Immature natural killer cell (primary cell): ENCODE measurements at regions not wholly inside any gene's neighbourhood (a gene's known extent, or its start where the extent isn't known, plus 50 kb on each side); places are given as distances from the start of the nearest gene placed in this dataset.

Source experiments
- DNase-seq, 3 donors: peaks; one replicate each; pipeline ENCODE4 v3.0.0; 2022; ENCODE audit warnings: mixed read lengths in 1 of 3
- H3K27ac Mint-ChIP-seq, 6 donors: one replicate each; pipeline ENCODE4 v1.8.0; 2020; ENCODE audit warnings: mixed read lengths in 6 of 6, mild to moderate bottlenecking in 5 of 6, inconsistent platforms in 4 of 6, moderate library complexity in 3 of 6
- H3K27me3 Mint-ChIP-seq, 3 donors: one replicate each; pipeline ENCODE4 v1.8.0; 2020 to 2021; ENCODE audit warnings: low read depth in 3 of 3, mild to moderate bottlenecking in 3 of 3, mixed read lengths in 3 of 3, moderate library complexity in 3 of 3, inconsistent platforms in 1 of 3
- H3K36me3 Mint-ChIP-seq, 3 donors: one replicate each; pipeline ENCODE4 v1.8.0; 2020; ENCODE audit warnings: mixed read lengths in 3 of 3, inconsistent platforms in 2 of 3, mild to moderate bottlenecking in 2 of 3
- H3K4me1 Mint-ChIP-seq, 2 donors: one replicate each; pipeline ENCODE4 v1.8.0; 2020; ENCODE audit warnings: inconsistent platforms in 2 of 2, mild to moderate bottlenecking in 2 of 2, mixed read lengths in 2 of 2, moderate library complexity in 1 of 2
- H3K4me3 Mint-ChIP-seq, 5 donors: one replicate each; pipeline ENCODE4 v1.8.0; 2020; ENCODE audit warnings: mild to moderate bottlenecking in 5 of 5, mixed read lengths in 5 of 5, inconsistent platforms in 3 of 5, moderate library complexity in 3 of 5
- H3K9me3 Mint-ChIP-seq, 6 donors: one replicate each; pipeline ENCODE4 v1.8.0; 2020; ENCODE audit warnings: mild to moderate bottlenecking in 6 of 6, mixed read lengths in 6 of 6, inconsistent platforms in 4 of 6, moderate library complexity in 3 of 6

DNA sequence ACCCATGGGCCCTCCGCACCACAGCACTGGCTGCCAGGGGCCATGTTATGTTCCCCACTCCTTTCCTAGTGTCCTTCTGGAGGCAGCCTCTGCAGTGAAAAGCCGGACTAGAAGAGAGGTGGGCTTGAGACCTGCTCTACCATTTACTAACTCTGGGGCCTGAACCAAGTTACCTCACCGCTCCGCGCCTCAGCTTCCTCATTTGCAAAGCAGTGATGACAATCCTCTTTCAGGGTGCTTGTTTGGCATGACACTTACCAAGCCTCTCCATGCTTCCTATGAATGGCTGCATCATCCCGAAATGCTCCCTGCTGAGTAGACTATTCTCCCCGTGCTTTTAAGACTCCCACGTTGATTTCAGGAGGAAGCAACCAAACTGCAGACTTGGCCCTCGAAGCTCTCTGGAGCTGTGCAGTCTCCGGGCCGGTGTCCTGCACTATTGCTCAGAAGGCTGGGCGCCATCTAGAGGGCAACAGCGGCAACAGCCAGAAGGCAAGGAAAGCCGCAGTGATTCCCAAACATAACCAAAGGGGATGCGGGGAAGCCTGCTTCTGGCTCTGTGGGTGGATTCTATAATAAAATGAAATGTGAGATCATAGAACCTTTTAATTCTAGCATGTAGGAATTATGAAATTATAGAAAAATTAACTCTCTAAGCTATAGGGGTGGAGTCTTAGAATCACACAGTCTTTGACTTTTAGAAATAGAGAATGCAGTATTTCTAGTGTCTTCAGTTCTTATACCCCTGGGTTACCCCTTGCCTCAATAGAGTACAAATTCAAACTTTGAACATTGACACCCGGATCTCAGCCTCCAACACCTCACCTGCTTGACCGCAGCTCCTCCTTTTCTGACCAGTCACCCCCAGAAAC, 599.8 kb upstream of the BRINP1 start:
- DNase-seq: peak; percentile 7 to 28 (median 13)
- Mint-ChIP-seq H3K4me3 (no peak overlapping the region), H3K27ac (no peak overlapping the region), H3K27me3 (peaks cover 0 to 12% (median 3%) of the 10 kb centered on the region in 3 donors), H3K36me3 (no peaks in the 10 kb centered on the region), H3K9me3 (peaks cover 0 to 2% (median 0%) of the 10 kb centered on the region in 6 donors), H3K4me1 (peaks cover 0 to 6% of the 10 kb centered on the region in 2 donors)

DNA sequence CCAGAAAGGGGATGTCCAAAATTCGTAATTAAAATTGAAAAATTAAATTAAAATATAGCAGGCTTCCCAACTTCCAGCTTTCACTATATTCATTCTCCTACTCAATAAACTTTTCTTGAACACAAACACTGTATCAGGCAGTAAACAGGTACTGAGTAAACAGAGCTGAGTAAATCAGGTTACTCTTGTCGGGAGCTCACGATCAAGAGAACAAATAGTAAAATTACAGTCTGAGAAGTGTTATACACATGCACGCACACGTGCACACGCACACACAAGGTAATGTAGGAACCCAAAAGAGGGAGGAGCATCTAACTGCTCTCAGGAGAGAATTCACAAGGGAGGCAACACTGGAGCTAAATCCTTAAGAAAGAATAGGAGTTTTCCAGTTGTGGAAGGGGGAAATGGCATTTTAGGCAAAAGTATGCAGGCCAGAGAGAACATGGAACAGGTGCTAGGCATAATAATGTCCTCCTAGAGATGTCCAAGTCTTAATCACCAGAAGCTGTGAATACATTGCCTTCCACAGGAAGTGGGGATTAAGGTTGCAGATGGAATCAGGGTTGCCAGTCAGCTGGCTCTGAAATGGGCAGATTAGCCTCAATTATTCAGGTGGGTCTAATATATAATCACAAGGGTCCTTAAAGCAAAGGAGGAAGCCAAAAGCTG, 598.8 kb upstream of the BRINP1 start:
- Mint-ChIP-seq H3K27me3 (peaks cover 0 to 12% (median 3%) of the 10 kb centered on the region in 3 donors), H3K4me1 (peaks cover 0 to 6% of the 10 kb centered on the region in 2 donors), H3K4me3 (no peak overlapping the region), H3K36me3 (no peaks in the 10 kb centered on the region), H3K9me3 (no peaks in the 10 kb centered on the region), H3K27ac (no peak overlapping the region)
- no peak for DNase-seq

DNA sequence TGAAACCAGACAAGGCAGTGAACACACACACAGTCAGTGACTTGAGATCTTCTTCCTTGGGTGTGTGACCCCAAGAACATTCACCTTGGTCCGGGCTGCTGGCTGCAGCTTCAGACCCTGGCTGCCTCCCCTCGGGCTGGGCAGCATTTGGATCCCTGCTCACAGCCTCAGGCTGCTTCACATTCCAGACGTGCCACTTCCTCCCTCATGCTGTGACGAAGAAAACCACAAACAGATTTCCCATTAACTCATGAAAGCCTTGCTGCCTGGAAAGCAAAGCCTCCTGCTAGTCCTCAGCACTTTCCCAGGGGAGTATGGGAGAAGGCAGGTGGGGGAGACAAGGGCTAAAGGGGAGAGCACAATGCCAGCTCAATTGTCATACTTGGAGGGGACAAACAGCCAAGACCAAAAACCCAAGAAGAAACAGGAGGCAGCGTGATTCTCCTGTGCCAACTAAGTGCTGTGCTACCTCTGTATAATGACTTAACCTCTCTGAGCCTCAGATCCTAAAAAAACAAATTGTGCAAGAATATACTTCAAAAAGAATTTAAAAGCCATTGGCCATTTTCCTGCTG, 594.6 kb upstream of the BRINP1 start:
- no peaks in the 10 kb centered on the region for H3K36me3 Mint-ChIP-seq
- H3K4me1 Mint-ChIP-seq: peaks cover 0 to 1% of the 10 kb centered on the region in 2 donors
- H3K27me3 Mint-ChIP-seq: peaks cover 0 to 13% (median 0%) of the 10 kb centered on the region in 3 donors
- no peak for DNase-seq
- no peak overlapping the region for H3K27ac Mint-ChIP-seq
- H3K4me3 Mint-ChIP-seq: no peak overlapping the region
- H3K9me3 Mint-ChIP-seq: no peaks in the 10 kb centered on the region

DNA sequence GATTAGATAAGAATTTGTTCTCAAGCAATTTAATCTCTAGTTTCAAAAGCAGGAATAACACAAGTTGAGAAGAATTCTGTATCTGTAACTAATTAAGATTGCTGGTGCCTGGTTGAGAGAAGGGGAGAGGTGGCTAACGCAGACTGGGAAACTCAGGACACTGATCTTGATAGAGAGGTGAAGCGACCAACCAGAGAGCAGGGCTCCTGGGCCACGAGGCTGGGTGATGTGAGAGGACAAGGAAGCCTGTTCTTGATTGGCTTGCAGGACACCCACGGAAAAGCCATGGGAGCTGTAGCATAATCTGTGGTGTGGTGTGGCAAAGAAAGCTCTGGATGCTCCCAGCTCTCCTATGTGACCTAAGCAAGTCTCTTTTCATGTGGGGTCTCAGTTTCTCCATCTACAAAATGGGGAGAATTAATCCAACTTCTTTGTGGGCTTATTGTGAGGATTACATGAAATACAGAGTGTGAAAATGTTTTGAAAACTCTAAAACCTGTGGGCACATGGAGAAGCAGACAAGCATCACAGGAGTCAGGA, 594.1 kb upstream of the BRINP1 start:
- no peaks in the 10 kb centered on the region for H3K36me3 Mint-ChIP-seq
- DNase-seq: no peak
- H3K4me1 Mint-ChIP-seq: no peaks in the 10 kb centered on the region
- H3K27me3 Mint-ChIP-seq: peaks cover 0 to 13% (median 0%) of the 10 kb centered on the region in 3 donors
- no peak overlapping the region for H3K4me3 Mint-ChIP-seq
- no peak overlapping the region for H3K27ac Mint-ChIP-seq
- no peaks in the 10 kb centered on the region for H3K9me3 Mint-ChIP-seq

DNA sequence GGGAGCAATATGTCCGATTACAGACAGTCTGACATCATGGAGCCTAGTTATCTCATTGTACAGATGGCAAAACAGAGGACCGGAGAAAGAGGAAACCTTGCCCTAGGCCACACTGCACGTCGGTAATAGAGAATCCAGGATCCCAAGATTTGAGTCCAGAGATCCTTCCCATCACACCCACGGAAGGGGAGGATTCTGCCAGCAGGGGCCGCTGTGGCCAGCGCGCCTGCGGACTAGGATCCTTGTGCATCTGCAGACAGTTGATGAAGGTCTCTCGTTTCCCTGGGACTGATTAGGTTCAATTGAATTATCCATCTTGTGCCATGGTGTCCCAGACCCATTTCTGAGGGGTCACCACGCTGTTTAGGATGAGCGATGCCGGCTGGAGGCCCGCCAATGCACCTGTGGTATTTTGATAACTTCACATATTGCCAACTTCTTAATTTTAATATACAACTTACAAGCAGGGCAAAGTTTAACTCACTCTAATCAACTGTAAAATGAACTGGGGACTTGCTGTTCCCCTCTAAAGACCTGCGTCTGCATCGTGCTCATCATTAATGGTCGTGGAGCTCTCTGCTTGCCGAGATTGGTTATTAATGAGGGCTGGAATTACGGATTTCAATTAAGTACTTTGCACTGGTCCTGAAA, 592.7 kb upstream of the BRINP1 start:
- H3K9me3 Mint-ChIP-seq: no peaks in the 10 kb centered on the region
- no peak overlapping the region for H3K27ac Mint-ChIP-seq
- H3K27me3 Mint-ChIP-seq: peaks cover 0 to 13% (median 0%) of the 10 kb centered on the region in 3 donors
- H3K4me1 Mint-ChIP-seq: no peaks in the 10 kb centered on the region
- H3K36me3 Mint-ChIP-seq: no peaks in the 10 kb centered on the region
- DNase-seq: no peak
- no peak overlapping the region for H3K4me3 Mint-ChIP-seq

DNA sequence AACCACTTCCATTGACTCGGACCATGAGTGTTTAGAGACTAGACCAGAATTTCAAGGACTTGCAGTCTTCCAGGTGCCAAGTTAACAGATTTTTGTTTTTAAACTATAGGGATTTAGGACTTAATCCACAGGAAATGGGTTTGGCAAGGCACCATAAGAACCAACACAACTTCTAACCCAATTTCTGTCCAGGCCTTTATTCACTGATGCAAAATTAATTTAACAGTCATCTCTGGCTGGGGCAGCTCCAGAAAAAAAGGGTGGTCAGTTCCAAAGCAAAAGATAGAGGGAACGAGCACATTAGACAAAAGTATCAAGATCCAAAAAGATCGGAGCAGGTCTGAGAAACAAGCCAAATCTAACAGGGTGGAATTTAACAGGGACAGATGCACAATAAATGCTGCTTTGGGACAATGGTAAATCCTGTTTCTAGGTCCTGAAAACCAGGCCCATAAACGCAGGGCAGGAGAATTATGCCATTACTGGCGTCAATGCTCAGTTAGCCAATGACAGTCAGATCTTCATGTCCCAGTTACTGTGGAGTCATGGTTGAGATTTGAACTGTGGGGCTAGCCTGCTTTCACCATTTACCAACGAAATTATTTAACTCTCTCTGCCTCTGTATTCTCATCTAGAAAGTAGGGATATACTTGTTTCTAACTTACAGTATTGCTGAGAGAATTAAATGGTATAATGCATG, 590.8 kb upstream of the BRINP1 start:
- H3K27me3 Mint-ChIP-seq: peaks cover 0 to 8% (median 0%) of the 10 kb centered on the region in 3 donors
- no peak overlapping the region for H3K27ac Mint-ChIP-seq
- no peak for DNase-seq
- no peaks in the 10 kb centered on the region for H3K4me1 Mint-ChIP-seq
- no peaks in the 10 kb centered on the region for H3K36me3 Mint-ChIP-seq
- H3K4me3 Mint-ChIP-seq: no peak overlapping the region
- H3K9me3 Mint-ChIP-seq: no peaks in the 10 kb centered on the region

DNA sequence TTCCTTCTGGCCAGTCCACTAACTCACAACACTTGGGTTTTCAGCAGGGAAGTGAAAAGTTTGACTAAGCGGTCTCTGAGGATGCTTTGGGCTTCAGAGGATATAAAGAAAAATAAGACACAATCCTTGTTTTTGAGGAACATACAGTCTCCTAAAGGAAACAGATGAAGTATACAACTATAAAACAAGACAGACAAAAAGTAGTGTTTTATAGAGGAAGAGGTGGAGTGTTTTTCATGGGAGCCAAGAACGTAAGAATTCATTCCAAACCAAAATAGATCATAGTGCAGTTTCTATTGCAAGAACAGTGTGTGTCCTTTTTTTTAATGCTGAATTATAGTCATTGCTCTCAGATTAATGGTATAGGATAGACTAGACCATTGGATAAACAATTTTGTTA, 586.9 kb upstream of the BRINP1 start:
- no peaks in the 10 kb centered on the region for H3K9me3 Mint-ChIP-seq
- no peak overlapping the region for H3K27ac Mint-ChIP-seq
- H3K27me3 Mint-ChIP-seq: peaks cover 0 to 6% (median 0%) of the 10 kb centered on the region in 3 donors
- no peak for DNase-seq
- H3K36me3 Mint-ChIP-seq: no peaks in the 10 kb centered on the region
- H3K4me3 Mint-ChIP-seq: no peak overlapping the region
- no peaks in the 10 kb centered on the region for H3K4me1 Mint-ChIP-seq

DNA sequence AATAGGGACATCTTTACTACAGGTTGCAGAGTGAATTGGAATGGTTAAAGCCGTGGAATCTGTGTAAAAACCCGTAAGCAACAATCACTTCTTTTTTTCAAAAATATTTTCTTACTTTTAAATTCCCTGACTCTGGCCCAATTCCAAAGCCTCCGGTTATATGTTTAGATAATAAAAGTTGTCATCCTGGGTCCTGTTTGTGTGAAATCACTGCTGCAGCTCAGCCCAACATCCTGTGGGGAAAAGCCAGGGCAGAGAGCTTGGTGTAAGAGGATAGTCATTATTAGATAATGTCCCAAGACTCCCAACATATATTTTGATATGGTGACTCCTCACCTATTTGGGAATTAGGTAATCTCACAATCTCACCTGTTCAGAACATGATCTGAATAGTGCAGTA, 586.0 kb upstream of the BRINP1 start:
- H3K4me1 Mint-ChIP-seq: no peaks in the 10 kb centered on the region
- no peak overlapping the region for H3K4me3 Mint-ChIP-seq
- no peak overlapping the region for H3K27ac Mint-ChIP-seq
- no peaks in the 10 kb centered on the region for H3K36me3 Mint-ChIP-seq
- no peak for DNase-seq
- peaks cover 0 to 6% (median 0%) of the 10 kb centered on the region in 3 donors for H3K27me3 Mint-ChIP-seq
- no peaks in the 10 kb centered on the region for H3K9me3 Mint-ChIP-seq

DNA sequence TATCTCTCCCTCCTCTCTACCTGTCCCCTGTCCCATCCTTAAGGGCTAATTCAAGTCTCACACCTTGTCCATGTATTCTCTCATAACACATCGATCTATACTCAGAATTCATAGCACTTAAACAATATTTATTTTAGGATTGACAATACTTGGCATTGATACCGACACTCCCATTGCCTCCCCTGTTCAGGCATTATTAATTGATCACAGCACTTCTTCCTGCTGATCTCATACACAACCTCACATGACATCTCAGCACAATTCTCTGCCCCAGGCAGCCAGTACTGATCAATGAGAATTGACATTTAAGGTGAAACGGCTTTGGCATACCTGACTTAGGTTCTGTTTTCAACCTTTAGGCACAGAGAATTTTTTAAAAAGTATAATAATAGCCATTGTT, 582.4 kb upstream of the BRINP1 start:
- H3K4me3 Mint-ChIP-seq: no peak overlapping the region
- DNase-seq: no peak
- H3K4me1 Mint-ChIP-seq: no peaks in the 10 kb centered on the region
- H3K27me3 Mint-ChIP-seq: peaks cover 2 to 6% (median 2%) of the 10 kb centered on the region in 3 donors
- H3K9me3 Mint-ChIP-seq: no peaks in the 10 kb centered on the region
- no peak overlapping the region for H3K27ac Mint-ChIP-seq
- H3K36me3 Mint-ChIP-seq: no peaks in the 10 kb centered on the region

DNA sequence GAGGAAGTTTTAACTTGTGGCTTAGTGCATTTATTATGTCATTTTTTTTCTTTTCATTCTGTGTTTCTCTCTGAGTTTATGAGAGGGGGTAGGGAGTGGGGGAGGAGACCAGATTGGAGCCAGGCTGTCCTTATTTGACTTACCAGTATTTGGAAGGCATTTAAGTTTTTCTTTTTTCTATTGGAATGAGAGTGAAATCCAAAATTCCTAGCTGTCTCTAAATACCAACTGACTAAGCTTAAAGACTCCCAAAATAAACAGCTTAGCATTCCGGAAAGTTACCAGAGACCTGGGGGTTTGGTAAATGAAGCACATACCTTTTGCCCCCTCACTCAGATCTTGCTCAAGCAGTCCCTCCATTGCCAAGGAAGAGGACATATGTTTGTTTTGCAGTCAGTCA, 581.9 kb upstream of the BRINP1 start:
- Mint-ChIP-seq H3K4me1 (no peaks in the 10 kb centered on the region), H3K27me3 (peaks cover 2 to 6% (median 2%) of the 10 kb centered on the region in 3 donors), H3K27ac (no peak overlapping the region), H3K36me3 (no peaks in the 10 kb centered on the region), H3K9me3 (no peaks in the 10 kb centered on the region), H3K4me3 (no peak overlapping the region)
- DNase-seq: no peak

DNA sequence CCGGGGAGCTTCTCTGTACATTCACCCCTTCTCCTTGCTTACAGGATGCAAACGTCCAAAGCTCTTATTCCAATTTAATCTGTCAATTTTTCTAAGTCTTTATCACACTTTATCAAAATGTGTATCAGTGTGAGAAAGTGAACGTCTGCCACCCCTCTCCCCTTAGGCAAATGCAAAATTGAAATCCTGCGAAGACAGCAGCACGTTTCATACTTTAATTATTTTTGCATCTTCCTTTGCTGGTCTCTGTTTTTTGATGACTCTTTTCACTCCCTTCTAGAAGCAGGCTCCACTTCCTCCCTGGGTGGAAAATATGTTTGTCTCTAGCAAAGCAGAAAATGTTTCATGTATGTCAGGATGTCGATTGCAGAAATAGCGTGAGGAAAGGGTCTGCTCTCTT, 576.5 kb upstream of the BRINP1 start:
- Mint-ChIP-seq H3K9me3 (peaks cover 0 to 3% (median 0%) of the 10 kb centered on the region in 6 donors), H3K36me3 (no peaks in the 10 kb centered on the region), H3K4me1 (no peaks in the 10 kb centered on the region), H3K4me3 (no peak overlapping the region), H3K27me3 (peaks cover 2 to 3% (median 2%) of the 10 kb centered on the region in 3 donors), H3K27ac (no peak overlapping the region)
- no peak for DNase-seq

DNA sequence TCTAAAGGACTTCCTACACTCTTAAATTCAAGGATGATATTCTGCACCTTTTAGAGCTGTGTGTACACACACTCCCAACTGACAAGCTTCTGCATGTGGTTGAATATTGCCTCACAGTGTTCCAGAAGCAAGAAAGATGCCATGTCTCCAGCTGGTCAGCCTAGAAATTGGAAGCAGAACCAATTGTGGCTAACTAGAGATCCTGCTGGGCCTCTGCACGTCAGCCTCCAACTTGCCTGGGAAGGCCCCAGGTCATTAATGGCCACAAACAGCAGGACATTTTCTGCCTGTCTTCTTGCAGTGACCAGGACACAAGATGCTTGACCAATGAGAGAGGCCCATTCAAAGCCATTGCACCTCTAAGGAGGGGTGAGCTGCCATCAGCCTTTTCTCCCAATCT, 571.9 kb upstream of the BRINP1 start:
- no peaks in the 10 kb centered on the region for H3K4me1 Mint-ChIP-seq
- peaks cover 0 to 3% (median 0%) of the 10 kb centered on the region in 6 donors for H3K9me3 Mint-ChIP-seq
- H3K36me3 Mint-ChIP-seq: no peaks in the 10 kb centered on the region
- peaks cover 0 to 4% (median 2%) of the 10 kb centered on the region in 3 donors for H3K27me3 Mint-ChIP-seq
- DNase-seq: no peak
- no peak overlapping the region for H3K27ac Mint-ChIP-seq
- H3K4me3 Mint-ChIP-seq: no peak overlapping the region

DNA sequence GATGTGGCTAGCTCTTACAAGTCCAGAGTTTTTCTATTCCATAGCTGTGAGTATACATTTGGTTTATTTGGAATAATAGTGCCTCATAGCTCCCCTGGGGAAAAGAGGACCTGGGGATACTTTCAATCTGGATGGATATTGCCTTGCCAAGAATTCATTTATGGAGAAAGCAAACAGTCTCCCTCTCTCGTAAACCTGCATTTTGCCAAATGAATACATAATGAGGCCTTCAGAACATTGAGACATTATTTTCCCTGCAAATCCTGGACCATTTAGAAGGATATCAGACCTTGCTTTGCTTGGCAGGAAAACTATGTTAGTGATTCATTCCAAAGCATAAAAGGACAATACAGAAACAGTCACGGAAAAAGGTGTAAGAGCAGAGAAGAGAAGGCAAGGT, 569.6 kb upstream of the BRINP1 start:
- H3K4me3 Mint-ChIP-seq: no peak overlapping the region
- DNase-seq: no peak
- H3K27ac Mint-ChIP-seq: no peak overlapping the region
- no peaks in the 10 kb centered on the region for H3K4me1 Mint-ChIP-seq
- no peaks in the 10 kb centered on the region for H3K36me3 Mint-ChIP-seq
- peaks cover 0 to 4% (median under 1%) of the 10 kb centered on the region in 3 donors for H3K27me3 Mint-ChIP-seq
- peaks cover 0 to 2% (median 0%) of the 10 kb centered on the region in 6 donors for H3K9me3 Mint-ChIP-seq
